HepG2 (cell line): ENCODE measurements at regions not wholly inside any gene's neighbourhood (a gene's known extent, or its start where the extent isn't known, plus 50 kb on each side); places are given as distances from the start of the nearest gene placed in this dataset.
"Not testable (repeated sequence)": the region's sequence is repeated elsewhere in the genome, so short reads cannot be mapped to it uniquely, and the experiment has no call there.

Experiments
- ATAC-seq: fragments of 200-7000 bp; cut with Tn5 transposase; 3 replicates; pipeline ENCODE4 v1.9.1; 2020; ENCODE audit warnings: mild to moderate bottlenecking, moderate library complexity
- BruUV-seq: library from RNA; stranded (reverse); fragments of 400-500 nt; replicated peaks from 2 replicates; lab custom pipeline; 2021; lab: Mats Ljungman, UMichigan
- CTCF ChIA-PET: fragments of 300-600 bp; formaldehyde crosslinking; extraction: SDS; loops from one replicate; lab custom pipeline; 2021; ENCODE audit warnings: low total read pairs, inconsistent platforms, low intra/inter-chr PET ratio; lab: Yijun Ruan, JAX
- POLR2A ChIA-PET: fragments of 350-600 bp; sonication (Branson Sonifier 250); formaldehyde crosslinking; loops from one replicate; lab custom pipeline; 2020; ENCODE audit warnings: antibody characterized with exemption, inconsistent platforms; lab: Yijun Ruan, JAX
- DNase-seq: peaks from one replicate; pipeline ENCODE4 v3.0.0-alpha.2; 2015; ENCODE audit warnings: low spot score
- FAIRE-seq: peaks from 3 replicates; lab custom pipeline; 2011; peaks lifted over from hg19 to GRCh38; lab: Jason Lieb, UNC
- H2AFZ ChIP-seq: one replicate; pipeline ENCODE4 v1.6.1; 2011; ENCODE audit warnings: low read length, inconsistent platforms
- H3K27ac ChIP-seq: fragments of 300-600 bp; 3 replicates; pipeline ENCODE4 v1.8.0; 2011; ENCODE audit warnings: mixed run types, mild to moderate bottlenecking, mixed read lengths, low read length, inconsistent platforms; ENCODE audit not compliant: insufficient read depth; ENCODE audit errors: extremely low read length
- H3K27me3 ChIP-seq, 2 experiments: fragments of 200-600 bp in 1 of 2; 2 replicates in 1 of 2; 3 replicates in 1 of 2; pipeline versions ENCODE4 v1.6.0 to v1.8.0; 2011; ENCODE audit warnings: low read length in 2 of 2, mild to moderate bottlenecking in 2 of 2, moderate library complexity in 2 of 2, inconsistent platforms in 1 of 2; ENCODE audit not compliant: insufficient read depth in 2 of 2, control insufficient read depth in 1 of 2
- H3K36me3 ChIP-seq, 2 experiments: fragments of 200-600 bp in 1 of 2; replicated peaks in 1 of 2; 2 replicates in 1 of 2; 3 replicates in 1 of 2; pipeline versions ENCODE4 v1.5.1 to v1.8.0; 2011; ENCODE audit warnings: low read length in 2 of 2, inconsistent platforms in 1 of 2; ENCODE audit not compliant: insufficient read depth in 2 of 2, control insufficient read depth in 1 of 2
- H3K4me1 ChIP-seq: 2 replicates; pipeline ENCODE4 v1.5.1; 2012; ENCODE audit warnings: low read length, inconsistent platforms; ENCODE audit not compliant: insufficient read depth
- H3K4me2 ChIP-seq: 2 replicates; pipeline ENCODE4 v1.6.0; 2011; ENCODE audit warnings: low read depth, low read length, inconsistent platforms
- H3K4me3 ChIP-seq, 3 experiments: fragments of 200-600 bp in 1 of 3; sonication (generic), shearing (Covaris generic) in 1 of 3; replicated peaks in 1 of 3; 2 replicates each; pipeline ENCODE4 v1.5.1; 2011 to 2016; ENCODE audit warnings: low read length in 3 of 3, inconsistent platforms in 2 of 3, low read depth in 2 of 3, mild to moderate bottlenecking in 2 of 3, control low read depth in 1 of 3, mixed read lengths in 1 of 3; ENCODE audit not compliant: insufficient read depth in 1 of 3
- H3K79me2 ChIP-seq: one replicate; pipeline ENCODE4 v1.6.1; 2011; ENCODE audit warnings: low read length, inconsistent platforms; ENCODE audit not compliant: insufficient read depth
- H3K9ac ChIP-seq: 2 replicates; pipeline ENCODE4 v1.6.0; 2011; ENCODE audit warnings: mild to moderate bottlenecking, low read depth, low read length, inconsistent platforms; ENCODE audit not compliant: insufficient read depth
- H3K9me3 ChIP-seq: 2 replicates; pipeline ENCODE4 v1.5.1; 2012; ENCODE audit warnings: mild to moderate bottlenecking, low read length
- H4K20me1 ChIP-seq: 2 replicates; pipeline ENCODE4 v1.6.0; 2011; ENCODE audit warnings: inconsistent platforms, mild to moderate bottlenecking, low read length, moderate library complexity; ENCODE audit not compliant: insufficient read depth
- EHMT2 ChIP-seq: fragments of 200-600 bp; sonication (generic); IDR thresholded peaks from 2 replicates; pipeline ENCODE4 v1.7.0; 2017; ENCODE audit warnings: antibody characterized with exemption, low read depth, low read length, borderline replicate concordance
- MYC ChIP-seq: sonication (generic); formaldehyde crosslinking; IDR thresholded peaks from 2 replicates; pipeline ENCODE4 v1.9.0; 2021; ENCODE audit warnings: missing genetic modification reagents, borderline replicate concordance
- NR2F6 ChIP-seq, 2 experiments: IDR thresholded peaks; 2 replicates each; pipeline ENCODE4 v1.6.1; 2016; ENCODE audit warnings: antibody characterized with exemption in 1 of 2, mild to moderate bottlenecking in 1 of 2
- POLR2A ChIP-seq, 2 experiments: IDR thresholded peaks; 2 replicates each; pipeline ENCODE4 v1.6.1; 2011; ENCODE audit warnings: low read depth in 2 of 2, low read length in 2 of 2, mild to moderate bottlenecking in 1 of 2, moderate library complexity in 1 of 2; ENCODE audit not compliant: insufficient read depth in 1 of 2
- SATB2 ChIP-seq: sonication (generic); formaldehyde crosslinking; IDR thresholded peaks from 2 replicates; pipeline ENCODE4 v1.5.0; 2020; ENCODE audit warnings: missing genetic modification reagents
- ZBTB25 ChIP-seq: IDR thresholded peaks from 2 replicates; pipeline ENCODE4 v1.6.1; 2018; ENCODE audit warnings: missing genetic modification reagents
- ZBTB37 ChIP-seq: sonication (generic); formaldehyde crosslinking; IDR thresholded peaks from 2 replicates; pipeline ENCODE4 v1.4.0; 2020; ENCODE audit warnings: mild to moderate bottlenecking, missing genetic modification reagents
- ZBTB39 ChIP-seq: sonication (generic); formaldehyde crosslinking; IDR thresholded peaks from 2 replicates; pipeline ENCODE4 v1.5.0; 2020; ENCODE audit warnings: missing genetic modification reagents
- ZNF101 ChIP-seq: sonication (generic); formaldehyde crosslinking; IDR thresholded peaks from 2 replicates; pipeline ENCODE4 v1.4.0; 2020; ENCODE audit warnings: mild to moderate bottlenecking, low read depth, missing genetic modification reagents, borderline replicate concordance
- ZNF264 ChIP-seq: sonication (generic); formaldehyde crosslinking; IDR thresholded peaks from 2 replicates; pipeline ENCODE4 v1.4.0; 2020; ENCODE audit warnings: missing genetic modification reagents
- ZNF501 ChIP-seq: sonication (generic); formaldehyde crosslinking; IDR thresholded peaks from 2 replicates; pipeline ENCODE4 v1.5.1; 2020; ENCODE audit warnings: mild to moderate bottlenecking, moderate library complexity, missing genetic modification reagents
- WGBS: methylation state at CpG from one replicate; pipeline ENCODE4 v1.1.6; 2017; ENCODE audit warnings: low lambda C conversion rate; 5-methylcytosine and 5-hydroxymethylcytosine counted together
- in situ Hi-C: cut with HindIII; loops from 2 replicates; pipeline ENCODE4 v1.10.0; 2017; ENCODE audit warnings: low pct_unique_long_range_greater_than_20kb; ENCODE audit not compliant: extremely low pct_ligation_motif_present
- intact Hi-C: fragments of 100-400 bp; cut with micrococcal nuclease; formaldehyde crosslinking; loops from one replicate; pipeline ENCODE4 v1.10.0; 2022; ENCODE audit not compliant: unreplicated experiment

GRCh38 chr5:162821664-162822063 lies 615.7 kb upstream of the CCNG1 start:
- WGBS: 16% methylated on average over 8 of the region's 8 CpGs
- H3K4me3 ChIP-seq, H3K4me1 ChIP-seq, ATAC-seq, H4K20me1 ChIP-seq, H3K4me2 ChIP-seq, H3K27ac ChIP-seq, CTCF ChIA-PET, intact Hi-C loops, BruUV-seq, H3K9ac ChIP-seq, POLR2A ChIA-PET, H3K79me2 ChIP-seq, FAIRE-seq, H3K27me3 ChIP-seq, H2AFZ ChIP-seq, in situ Hi-C loops, DNase-seq, H3K36me3 ChIP-seq: not testable (repeated sequence)
- peaks cover 98% of the 10 kb centered on the region for H3K9me3 ChIP-seq

- H3K4me2 ChIP-seq: no peak overlapping the region
- in situ Hi-C loops (no loop called here), intact Hi-C loops (no loop called here)
- no peaks in the 10 kb centered on the region for H3K27me3 ChIP-seq
- no TSS peak for BruUV-seq
- no peaks in the 10 kb centered on the region for H3K79me2 ChIP-seq
- 3% methylated on average over 2 of the region's 2 CpGs for WGBS
- ATAC-seq (no peak), FAIRE-seq (no peak), DNase-seq (no peak)
- H3K4me1 ChIP-seq: no peaks in the 10 kb centered on the region
- H4K20me1 ChIP-seq: no peaks in the 10 kb centered on the region
- H3K9me3 ChIP-seq: peaks cover 100% of the 10 kb centered on the region
- H3K9ac ChIP-seq: no peak overlapping the region
- no peaks in the 10 kb centered on the region for H3K36me3 ChIP-seq
- H3K4me3 ChIP-seq: no peak overlapping the region
- POLR2A ChIA-PET: no interaction called here
- H2AFZ ChIP-seq: no peak overlapping the region
- no peak overlapping the region for H3K27ac ChIP-seq
- CTCF ChIA-PET: no interaction called here
- no peak for TF ChIP-seq EHMT2
- no peak for TF ChIP-seq ZNF101 (CRISPR knock-in tag)
- no peak for TF ChIP-seq ZBTB39 (CRISPR knock-in tag)
- no peak for TF ChIP-seq NR2F6 (IDR thresholded peaks at IDR 0.05)
- no peak for TF ChIP-seq NR2F6 (CRISPR knock-in tag; IDR thresholded peaks at IDR 0.05)
- TF ChIP-seq MYC (CRISPR knock-in tag): no peak
- TF ChIP-seq ZNF501 (CRISPR knock-in tag): no peak
- no peak for TF ChIP-seq ZBTB37
- no peak for TF ChIP-seq ZBTB25 (CRISPR knock-in tag)
- no peak for TF ChIP-seq ZNF264 (CRISPR knock-in tag)
- no peak for TF ChIP-seq SATB2 (CRISPR knock-in tag)
- no peak for TF ChIP-seq POLR2A (IDR thresholded peaks at IDR 0.05; ENCODE audit: insufficient read depth in 1 of 2, low read depth in 2 of 2, low read length in 2 of 2)
- TF ChIP-seq, all 625 proteins: peak for 0
Measured at GRCh38 chr5:162824360-162824759, 613.0 kb upstream of the CCNG1 start.
